H1 (cell line): ENCODE measurements at regions not wholly inside any gene's neighbourhood (a gene's known extent, or its start where the extent isn't known, plus 50 kb on each side); places are given as distances from the start of the nearest gene placed in this dataset.

ENCODE experiments used
- CTCF ChIA-PET: fragments of 300-600 bp; sonication (Branson Sonifier 250); formaldehyde crosslinking; loops from one replicate; lab custom pipeline; 2021; ENCODE audit not compliant: partially characterized antibody; lab: Charles Lee
- POLR2A ChIA-PET: fragments of 300-600 bp; sonication (Branson Sonifier 250); formaldehyde crosslinking; loops from one replicate; lab custom pipeline; 2021; ENCODE audit warnings: inconsistent platforms; ENCODE audit not compliant: partially characterized antibody; lab: Charles Lee
- DNase-seq, 2 experiments: peaks; one replicate each; pipeline versions ENCODE4 v3.0.0 to v3.0.0-alpha.2; 2010 to 2022; ENCODE audit warnings: low spot score in 2 of 2, low read depth in 1 of 2, mixed read lengths in 1 of 2
- FAIRE-seq: peaks from 2 replicates; lab custom pipeline; 2011; peaks lifted over from hg19 to GRCh38; lab: Jason Lieb, UNC
- H2AFZ ChIP-seq: 2 replicates; pipeline ENCODE4 v1.8.1; 2012; ENCODE audit warnings: low read length, inconsistent platforms
- H2AK5ac ChIP-seq: 2 replicates; pipeline ENCODE4 v1.6.1; 2013; ENCODE audit warnings: low read depth, low read length
- H2BK120ac ChIP-seq: replicated peaks from 2 replicates; pipeline ENCODE3; 2013; ENCODE audit warnings: low read depth, low read length, inconsistent platforms
- H2BK12ac ChIP-seq: 2 replicates; pipeline ENCODE4 v1.6.1; 2013; ENCODE audit warnings: low read depth, low read length
- H2BK15ac ChIP-seq: 2 replicates; pipeline ENCODE4 v1.6.1; 2013; ENCODE audit warnings: low read length
- H2BK20ac ChIP-seq: 2 replicates; pipeline ENCODE4 v1.6.1; 2013; ENCODE audit warnings: low read length
- H2BK5ac ChIP-seq: 2 replicates; pipeline ENCODE4 v1.6.1; 2013; ENCODE audit warnings: low read depth, low read length
- H3K14ac ChIP-seq: 2 replicates; pipeline ENCODE4 v1.6.1; 2013; ENCODE audit warnings: inconsistent platforms; ENCODE audit not compliant: insufficient read length
- H3K18ac ChIP-seq: 2 replicates; pipeline ENCODE4 v1.6.1; 2013; ENCODE audit warnings: low read length; ENCODE audit errors: extremely low read depth
- H3K23ac ChIP-seq: 2 replicates; pipeline ENCODE4 v1.6.1; 2013; ENCODE audit warnings: inconsistent platforms; ENCODE audit not compliant: insufficient read length
- H3K23me2 ChIP-seq: 2 replicates; pipeline ENCODE4 v1.6.1; 2013; ENCODE audit warnings: low read depth, low read length
- H3K27ac ChIP-seq: 2 replicates; pipeline ENCODE4 v1.6.1; 2011; ENCODE audit warnings: low read depth, low read length, inconsistent platforms
- H3K27me3 ChIP-seq, 4 experiments: replicated peaks in 1 of 4; 1 replicate in 1 of 4; 2 replicates in 3 of 4; pipeline versions ENCODE4 v1.6.1 to v1.8.1; 2011 to 2013; ENCODE audit warnings: low read length in 3 of 4, mild to moderate bottlenecking in 3 of 4, inconsistent platforms in 2 of 4, mixed read lengths in 2 of 4, moderate library complexity in 1 of 4; ENCODE audit not compliant: control insufficient read depth in 3 of 4, insufficient read depth in 3 of 4; ENCODE audit errors: extremely low read depth in 1 of 4
- H3K36me3 ChIP-seq, 4 experiments: 2 replicates each; pipeline versions ENCODE4 v1.6.1 to v1.8.1; 2011 to 2013; ENCODE audit warnings: mild to moderate bottlenecking in 4 of 4, low read length in 3 of 4, moderate library complexity in 2 of 4, control low read depth in 1 of 4, inconsistent platforms in 1 of 4; ENCODE audit not compliant: insufficient read depth in 4 of 4, control insufficient read depth in 2 of 4
- H3K4ac ChIP-seq: replicated peaks from 2 replicates; pipeline ENCODE3; 2013; ENCODE audit warnings: low read length, low read depth, mixed read lengths, inconsistent platforms; ENCODE audit not compliant: insufficient read length
- H3K4me1 ChIP-seq, 4 experiments: replicated peaks in 1 of 4; 1 replicate in 1 of 4; 2 replicates in 3 of 4; pipeline versions ENCODE4 v1.6.1 to v1.8.1; 2011 to 2013; ENCODE audit warnings: low read length in 3 of 4, inconsistent platforms in 2 of 4, mixed read lengths in 1 of 4; ENCODE audit not compliant: insufficient read depth in 4 of 4, control insufficient read depth in 3 of 4
- H3K4me2 ChIP-seq, 2 experiments: 2 replicates each; pipeline versions ENCODE4 v1.6.1 to v1.8.1; 2011 to 2013; ENCODE audit warnings: low read depth in 2 of 2, low read length in 2 of 2, control low read depth in 1 of 2, inconsistent platforms in 1 of 2, mild to moderate bottlenecking in 1 of 2; ENCODE audit not compliant: insufficient read depth in 1 of 2
- H3K4me3 ChIP-seq, 4 experiments: fragments of 200-600, 300-600 bp in 1 of 4; sonication (generic), shearing (Covaris generic), sonication (Bioruptor Twin) in 1 of 4; 2 replicates each; pipeline versions ENCODE4 v1.5.1 to v1.8.1; 2011 to 2016; ENCODE audit warnings: low read length in 4 of 4, low read depth in 3 of 4, control low read depth in 2 of 4, inconsistent platforms in 2 of 4, mild to moderate bottlenecking in 2 of 4, mixed read lengths in 1 of 4, moderate library complexity in 1 of 4; ENCODE audit not compliant: insufficient read depth in 2 of 4; ENCODE audit errors: extremely low read depth in 1 of 4
- H3K56ac ChIP-seq: replicated peaks from 2 replicates; pipeline ENCODE3; 2013; ENCODE audit warnings: low read depth, mild to moderate bottlenecking, mixed read lengths, low read length, inconsistent platforms; ENCODE audit not compliant: insufficient read length
- H3K79me1 ChIP-seq: 2 replicates; pipeline ENCODE4 v1.6.1; 2013; ENCODE audit warnings: low read depth, low read length, control low read depth
- H3K79me2 ChIP-seq, 2 experiments: 2 replicates each; pipeline versions ENCODE4 v1.6.1 to v1.8.1; 2012 to 2013; ENCODE audit warnings: low read length in 2 of 2, mild to moderate bottlenecking in 2 of 2, inconsistent platforms in 1 of 2; ENCODE audit not compliant: insufficient read depth in 2 of 2, control insufficient read depth in 1 of 2
- H3K9ac ChIP-seq, 4 experiments: replicated peaks in 1 of 4; 1 replicate in 1 of 4; 2 replicates in 3 of 4; pipeline versions ENCODE4 v1.6.1 to v1.8.1; 2011 to 2013; ENCODE audit warnings: low read depth in 3 of 4, low read length in 3 of 4, control low read depth in 2 of 4, mild to moderate bottlenecking in 2 of 4, moderate library complexity in 2 of 4, inconsistent platforms in 1 of 4; ENCODE audit errors: extremely low read depth in 1 of 4
- H3K9me3 ChIP-seq, 2 experiments: 2 replicates each; pipeline versions ENCODE4 v1.6.1 to v1.8.1; 2012 to 2013; ENCODE audit warnings: mild to moderate bottlenecking in 2 of 2, moderate library complexity in 2 of 2, control low read depth in 1 of 2, inconsistent platforms in 1 of 2, low read depth in 1 of 2, low read length in 1 of 2, mixed read lengths in 1 of 2; ENCODE audit not compliant: insufficient read depth in 2 of 2
- H4K20me1 ChIP-seq, 2 experiments: replicated peaks in 1 of 2; 2 replicates each; pipeline versions ENCODE3 to v1.8.1; 2011 to 2013; ENCODE audit warnings: inconsistent platforms in 2 of 2, low read length in 2 of 2, mild to moderate bottlenecking in 1 of 2; ENCODE audit not compliant: insufficient read depth in 2 of 2, control insufficient read depth in 1 of 2
- H4K5ac ChIP-seq: 2 replicates; pipeline ENCODE4 v1.6.1; 2013; ENCODE audit warnings: low read length, low read depth, mixed read lengths, inconsistent platforms; ENCODE audit not compliant: insufficient read length
- H4K8ac ChIP-seq: 2 replicates; pipeline ENCODE4 v1.8.0; 2013; ENCODE audit warnings: mild to moderate bottlenecking, moderate library complexity, low read length, inconsistent platforms; ENCODE audit not compliant: insufficient read depth; ENCODE audit errors: extremely low read depth
- H4K91ac ChIP-seq: replicated peaks from 2 replicates; pipeline ENCODE3; 2013; ENCODE audit warnings: low read length, mixed read lengths, inconsistent platforms; ENCODE audit not compliant: insufficient read length
- ASH2L ChIP-seq: fragments of 200-600, 300-600 bp; sonication (generic); IDR thresholded peaks from one replicate; pipeline ENCODE4 v1.7.1; 2017; ENCODE audit warnings: low read length
- E2F6 ChIP-seq: IDR thresholded peaks from 2 replicates; pipeline ENCODE4 v1.6.1; 2012; ENCODE audit warnings: inconsistent platforms
- GABPA ChIP-seq: IDR thresholded peaks from 2 replicates; pipeline ENCODE4 v1.6.1; 2011; ENCODE audit warnings: mild to moderate bottlenecking, low read length, moderate library complexity, borderline replicate concordance; ENCODE audit not compliant: insufficient read depth
- SIN3A ChIP-seq, 2 experiments: IDR thresholded peaks in 1 of 2; conservative IDR thresholded peaks in 1 of 2; 2 replicates each; pipeline ENCODE4 v1.6.1; 2011 to 2012; ENCODE audit warnings: low read length in 2 of 2, improper control_type of control experiment in 1 of 2, low read depth in 1 of 2, mild to moderate bottlenecking in 1 of 2
- WGBS, 2 experiments: shearing (Covaris generic) in 1 of 2; methylation state at CpG; one replicate each; pipeline versions ENCODE4 v1.1.6 to v1.1.7; 2013 to 2015; ENCODE audit warnings: low lambda C conversion rate in 2 of 2, mixed read lengths in 2 of 2, inconsistent platforms in 1 of 2, low coverage in 1 of 2, missing lambda C conversion rate in 1 of 2; ENCODE audit not compliant: insufficient replicate concordance in 2 of 2, insufficient coverage in 1 of 2, insufficient read length in 1 of 2; ENCODE audit errors: extremely low coverage in 1 of 2, missing lambda C conversion rate in 1 of 2; 5-methylcytosine and 5-hydroxymethylcytosine counted together

GRCh38 chr3:106067711-106068110 is 198.9 kb upstream of the CBLB start:
- no peak overlapping the region for H2AK5ac ChIP-seq
- no peak for DNase-seq
- no peaks in the 10 kb centered on the region for H3K4me1 ChIP-seq
- H2BK15ac ChIP-seq, result no peak overlapping the region
- H4K8ac ChIP-seq, result no peak overlapping the region
- no peak overlapping the region for H4K91ac ChIP-seq
- no peak overlapping the region for H2BK20ac ChIP-seq
- H3K27me3 ChIP-seq, result no peaks in the 10 kb centered on the region
- POLR2A ChIA-PET, result no interaction called here
- H2BK12ac ChIP-seq, result no peak overlapping the region
- no peak overlapping the region for H3K14ac ChIP-seq
- FAIRE-seq, result no peak
- no peaks in the 10 kb centered on the region for H4K20me1 ChIP-seq
- no peak overlapping the region for H2BK5ac ChIP-seq
- 90% methylated on average over 3 of the region's 3 CpGs; no CpG with 5 or more reads in 1 of the 2 experiments for WGBS, 2 experiments
- H3K4ac ChIP-seq, result no peak overlapping the region
- no peak overlapping the region for H4K5ac ChIP-seq
- H3K23ac ChIP-seq, result no peak overlapping the region
- H2BK120ac ChIP-seq, result no peak overlapping the region
- H3K18ac ChIP-seq, result no peak overlapping the region
- no peak overlapping the region for H3K4me2 ChIP-seq
- H3K9ac ChIP-seq, result no peak overlapping the region
- no peak overlapping the region for H3K27ac ChIP-seq
- H3K4me3 ChIP-seq, result no peak overlapping the region
- no peak overlapping the region for H3K56ac ChIP-seq
- CTCF ChIA-PET, result no interaction called here
- H3K79me1 ChIP-seq, result no peaks in the 10 kb centered on the region
- no peak overlapping the region; the same call in 1 of the 2 replicates for H2AFZ ChIP-seq
- H3K23me2 ChIP-seq, result no peaks in the 10 kb centered on the region
- peaks cover 0 to 8% of the 10 kb centered on the region in 2 experiments; a peak in 2 of 4 replicates for H3K9me3 ChIP-seq
- TF ChIP-seq ASH2L (no peak), GABPA (no peak), E2F6 (no peak), SIN3A (conservative IDR thresholded peaks at IDR 0.05 in 1 of 2, IDR thresholded peaks at IDR 0.05 in 1 of 2; ENCODE audit: low read depth in 1 of 2, low read length in 2 of 2) (no peak)
- no peaks in the 10 kb centered on the region for H3K79me2 ChIP-seq
- no peaks in the 10 kb centered on the region for H3K36me3 ChIP-seq
